GM12878 (cell line): ENCODE measurements at regions not wholly inside any gene's neighbourhood (a gene's known extent, or its start where the extent isn't known, plus 50 kb on each side); places are given as distances from the start of the nearest gene placed in this dataset.

Experiments
- ATAC-seq: fragments of 200-7000 bp; cut with Tn5 transposase; 3 replicates; pipeline ENCODE4 v1.9.1; 2020; ENCODE audit warnings: mild to moderate bottlenecking, moderate library complexity
- BruUV-seq: library from RNA; stranded (reverse); fragments of 400-500 nt; replicated peaks from 2 replicates; lab custom pipeline; 2021; lab: Mats Ljungman, UMichigan
- CTCF ChIA-PET: fragments of 300-600 bp; sonication (Branson Sonifier 250); formaldehyde crosslinking; extraction: SDS; loops from one replicate; lab custom pipeline; 2021; ENCODE audit warnings: inconsistent platforms; lab: Yijun Ruan, JAX
- POLR2A ChIA-PET: fragments of 350-600 bp; formaldehyde crosslinking; extraction: SDS; loops from one replicate; lab custom pipeline; 2021; ENCODE audit warnings: inconsistent platforms; lab: Charles Lee
- RAD21 ChIA-PET: fragments of 300-600 bp; sonication (Branson Sonifier 250); formaldehyde crosslinking; loops from one replicate; lab custom pipeline; 2023; ENCODE audit warnings: antibody characterized with exemption; ENCODE audit not compliant: unreplicated experiment; lab: Charles Lee
- SMC1A ChIA-PET: fragments of 300-600 bp; sonication (Branson Sonifier 250); formaldehyde crosslinking; loops from one replicate; lab custom pipeline; 2023; ENCODE audit not compliant: unreplicated experiment, uncharacterized antibody; lab: Charles Lee
- DNase-seq: peaks from one replicate; pipeline ENCODE4 v3.0.0-alpha.2; 2011; ENCODE audit warnings: low read depth, low spot score
- FAIRE-seq: peaks from 3 replicates; lab custom pipeline; 2011; peaks lifted over from hg19 to GRCh38; lab: Jason Lieb, UNC
- H2AFZ ChIP-seq: 2 replicates; pipeline ENCODE4 v1.6.0; 2011; ENCODE audit warnings: low read depth, low read length, control low read depth; ENCODE audit not compliant: control insufficient read depth
- H3K27ac ChIP-seq: 2 replicates; pipeline ENCODE4 v1.5.1; 2011; ENCODE audit warnings: control low read depth; ENCODE audit not compliant: control insufficient read depth, insufficient read depth
- H3K27me3 ChIP-seq, 2 experiments: replicated peaks in 1 of 2; 2 replicates each; pipeline versions ENCODE4 v1.6.0 to v1.6.1; 2011; ENCODE audit warnings: low read length in 1 of 2; ENCODE audit not compliant: control insufficient read depth in 2 of 2, insufficient read depth in 2 of 2
- H3K36me3 ChIP-seq, 2 experiments: 2 replicates each; pipeline ENCODE4 v1.5.1; 2011; ENCODE audit warnings: low read length in 1 of 2; ENCODE audit not compliant: control insufficient read depth in 2 of 2, insufficient read depth in 2 of 2
- H3K4me1 ChIP-seq: 2 replicates; pipeline ENCODE4 v1.6.1; 2011; ENCODE audit warnings: mild to moderate bottlenecking, low read length, moderate library complexity, mixed read lengths; ENCODE audit not compliant: control insufficient read depth, insufficient read depth
- H3K4me2 ChIP-seq: 2 replicates; pipeline ENCODE4 v1.6.0; 2011; ENCODE audit warnings: control low read depth; ENCODE audit not compliant: control insufficient read depth, insufficient read depth
- H3K4me3 ChIP-seq: fragments of 200-600 bp; sonication (generic); 2 replicates; pipeline ENCODE4 v1.5.1; 2016
- H3K79me2 ChIP-seq: 2 replicates; pipeline ENCODE4 v1.6.0; 2011; ENCODE audit warnings: low read length; ENCODE audit not compliant: control insufficient read depth, insufficient read depth
- H3K9ac ChIP-seq: 2 replicates; pipeline ENCODE4 v1.8.0; 2011; ENCODE audit warnings: low read length, control low read depth, mixed read lengths; ENCODE audit not compliant: control insufficient read depth, insufficient read depth
- H3K9me3 ChIP-seq: replicated peaks from 3 replicates; pipeline ENCODE4 v1.5.1; 2011; ENCODE audit warnings: mild to moderate bottlenecking, low read length; ENCODE audit not compliant: control insufficient read depth, insufficient read depth
- H4K20me1 ChIP-seq: 2 replicates; pipeline ENCODE4 v1.6.0; 2011; ENCODE audit not compliant: control insufficient read depth, insufficient read depth
- CREM ChIP-seq: IDR thresholded peaks from 2 replicates; pipeline ENCODE4 v1.6.1; 2014; ENCODE audit warnings: antibody characterized with exemption, low read depth
- EED ChIP-seq: sonication (generic); IDR thresholded peaks from 2 replicates; pipeline ENCODE4 v1.6.1; 2016; ENCODE audit warnings: antibody characterized with exemption, low read depth
- FOS ChIP-seq: IDR thresholded peaks from 3 replicates; pipeline ENCODE4 v1.6.1; 2011; ENCODE audit warnings: borderline replicate concordance; ENCODE audit not compliant: insufficient read length; ENCODE audit errors: extremely low read depth
- HDAC2 ChIP-seq: fragments of 200-600 bp; sonication (generic); IDR thresholded peaks from 2 replicates; pipeline ENCODE4 v1.6.1; 2017
- JUND ChIP-seq: IDR thresholded peaks from 2 replicates; pipeline ENCODE4 v1.6.1; 2012; ENCODE audit warnings: low read depth, mild to moderate bottlenecking, low read length, improper control_type of control experiment, moderate library complexity
- KDM1A ChIP-seq: fragments of 200-600 bp; sonication (generic); IDR thresholded peaks from 2 replicates; pipeline ENCODE4 v1.6.1; 2016; ENCODE audit warnings: borderline replicate concordance
- MEF2B ChIP-seq: fragments of 450-650 bp; IDR thresholded peaks from 2 replicates; pipeline ENCODE4 v1.6.1; 2018; ENCODE audit warnings: mild to moderate bottlenecking, moderate library complexity; ENCODE audit not compliant: partially characterized antibody, poor library complexity, severe bottlenecking
- STAT3 ChIP-seq: IDR thresholded peaks from 2 replicates; pipeline ENCODE4 v1.6.1; 2011; ENCODE audit warnings: low read depth, low read length, improper control_type of control experiment
- ZNF24 ChIP-seq: fragments of 450-650 bp; IDR thresholded peaks from 2 replicates; pipeline ENCODE4 v1.6.1; 2017; ENCODE audit warnings: antibody characterized with exemption, mild to moderate bottlenecking
- WGBS: methylation state at CpG from one replicate; pipeline ENCODE4 v1.1.6; 2016; ENCODE audit warnings: low lambda C conversion rate; ENCODE audit not compliant: insufficient replicate concordance, insufficient coverage; ENCODE audit errors: missing lambda C conversion rate; 5-methylcytosine and 5-hydroxymethylcytosine counted together
- in situ Hi-C: fragments of 300-500 bp; cut with MboI; formaldehyde crosslinking; loops from 9 replicates; pipeline ENCODE4 v1.14.3; 2018; ENCODE audit warnings: mixed read lengths
- intact Hi-C: fragments of 100-400 bp; cut with micrococcal nuclease; formaldehyde crosslinking; loops from one replicate; pipeline ENCODE4 v1.14.2; 2022; ENCODE audit not compliant: unreplicated experiment
- TF ChIP-seq, protein P1 (sequence below): fragments of 450-650 bp; IDR thresholded peaks from 2 replicates; pipeline ENCODE4 v1.6.1; 2017; ENCODE audit warnings: borderline replicate concordance
- TF ChIP-seq, protein P2 (sequence below): IDR thresholded peaks from 2 replicates; pipeline ENCODE4 v1.6.1; 2012; ENCODE audit warnings: low read depth, low read length, improper control_type of control experiment

DNA sequence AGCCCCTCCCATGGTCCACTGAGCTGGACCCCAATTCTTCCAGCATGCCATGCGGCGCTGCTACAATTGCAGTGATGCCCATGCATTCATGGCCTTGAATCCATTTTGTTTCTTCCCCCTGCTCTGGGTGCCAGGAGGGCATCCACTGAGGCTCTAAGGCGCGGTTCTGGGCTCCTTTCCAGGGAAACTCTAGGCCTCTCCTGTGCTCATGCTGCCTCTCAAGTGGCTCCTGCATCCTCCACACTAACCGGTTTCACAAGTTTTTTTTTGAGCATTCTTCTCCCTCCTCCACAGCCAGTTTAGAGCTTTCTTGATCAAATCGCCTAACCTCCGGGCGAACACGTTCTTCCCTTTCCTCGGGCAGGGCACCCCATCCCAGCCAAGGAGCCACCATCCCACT, 69.1 kb upstream of the FLT1 start:
- BruUV-seq: no TSS peak
- Histone ChIP-seq H3K4me1 (no peaks in the 10 kb centered on the region; the same call in 1 of the 2 replicates), H3K4me3 (no peak overlapping the region)
- CTCF ChIA-PET: no interaction called here
- no peak for TF ChIP-seq KDM1A
- TF ChIP-seq, all 136 proteins: peak for 0
- intact Hi-C loops: no loop called here
- POLR2A ChIA-PET: interaction anchor here (0.5 kb wide), 1 partner anchor 37 kb away, joined by 3 read pairs; no protein-coding TSS in a partner anchor
- Histone ChIP-seq H4K20me1 (no peaks in the 10 kb centered on the region), H3K79me2 (no peaks in the 10 kb centered on the region), H3K9ac (no peak overlapping the region), H3K9me3 (no peaks in the 10 kb centered on the region; the same call in 2 of the 3 replicates), H3K4me2 (no peak overlapping the region), H2AFZ (no peak overlapping the region), H3K36me3 (no peaks in the 10 kb centered on the region), H3K27ac (no peak overlapping the region), H3K27me3 (no peaks in the 10 kb centered on the region)
- no peak for ATAC-seq
- in situ Hi-C loops: no loop called here
- SMC1A ChIA-PET: no interaction called here
- WGBS: 74% methylated on average over 10 of the region's 10 CpGs
- RAD21 ChIA-PET: no interaction called here
- no peak for FAIRE-seq
- DNase-seq: no peak

DNA sequence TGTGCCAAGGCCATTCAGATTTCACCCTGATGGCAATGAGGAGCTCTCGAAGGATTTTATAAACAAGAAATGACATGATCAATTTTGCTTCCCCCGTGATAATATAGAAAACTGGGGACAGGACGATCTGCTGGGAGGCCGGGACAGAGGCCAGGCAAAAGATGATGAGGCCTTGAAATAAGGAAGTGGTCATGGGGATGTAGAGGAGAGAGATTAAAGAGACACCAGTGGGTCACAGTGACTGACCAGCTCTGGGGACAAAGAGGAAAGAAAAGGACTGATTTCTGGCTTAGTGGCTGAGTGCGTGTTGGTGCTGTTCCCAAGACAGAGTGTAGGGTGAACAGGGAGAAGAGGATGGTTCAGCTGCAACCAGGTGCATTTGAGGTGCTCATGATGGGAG, 68.7 kb upstream of the FLT1 start:
- Histone ChIP-seq H3K27ac (no peak overlapping the region), H3K9ac (no peak overlapping the region), H3K4me3 (no peak overlapping the region), H3K27me3 (no peaks in the 10 kb centered on the region), H4K20me1 (no peaks in the 10 kb centered on the region), H3K9me3 (no peaks in the 10 kb centered on the region; the same call in 2 of the 3 replicates)
- no peak for FAIRE-seq
- ChIA-PET POLR2A (interaction anchor here (0.5 kb wide), 1 partner anchor 37 kb away, joined by 3 read pairs; no protein-coding TSS in a partner anchor), RAD21 (no interaction called here), SMC1A (no interaction called here), CTCF (no interaction called here)
- ATAC-seq: no peak
- intact Hi-C loops: no loop called here
- in situ Hi-C loops: no loop called here
- no peak for DNase-seq
- BruUV-seq: no TSS peak
- TF ChIP-seq FOS (no peak), CREM (no peak), HDAC2 (no peak), EED (no peak), MEF2B (no peak), JUND (no peak), ZNF24 (no peak), STAT3 (no peak)
- TF ChIP-seq, protein P1, sequence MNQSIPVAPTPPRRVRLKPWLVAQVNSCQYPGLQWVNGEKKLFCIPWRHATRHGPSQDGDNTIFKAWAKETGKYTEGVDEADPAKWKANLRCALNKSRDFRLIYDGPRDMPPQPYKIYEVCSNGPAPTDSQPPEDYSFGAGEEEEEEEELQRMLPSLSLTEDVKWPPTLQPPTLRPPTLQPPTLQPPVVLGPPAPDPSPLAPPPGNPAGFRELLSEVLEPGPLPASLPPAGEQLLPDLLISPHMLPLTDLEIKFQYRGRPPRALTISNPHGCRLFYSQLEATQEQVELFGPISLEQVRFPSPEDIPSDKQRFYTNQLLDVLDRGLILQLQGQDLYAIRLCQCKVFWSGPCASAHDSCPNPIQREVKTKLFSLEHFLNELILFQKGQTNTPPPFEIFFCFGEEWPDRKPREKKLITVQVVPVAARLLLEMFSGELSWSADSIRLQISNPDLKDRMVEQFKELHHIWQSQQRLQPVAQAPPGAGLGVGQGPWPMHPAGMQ: no peak
- TF ChIP-seq, protein P2, sequence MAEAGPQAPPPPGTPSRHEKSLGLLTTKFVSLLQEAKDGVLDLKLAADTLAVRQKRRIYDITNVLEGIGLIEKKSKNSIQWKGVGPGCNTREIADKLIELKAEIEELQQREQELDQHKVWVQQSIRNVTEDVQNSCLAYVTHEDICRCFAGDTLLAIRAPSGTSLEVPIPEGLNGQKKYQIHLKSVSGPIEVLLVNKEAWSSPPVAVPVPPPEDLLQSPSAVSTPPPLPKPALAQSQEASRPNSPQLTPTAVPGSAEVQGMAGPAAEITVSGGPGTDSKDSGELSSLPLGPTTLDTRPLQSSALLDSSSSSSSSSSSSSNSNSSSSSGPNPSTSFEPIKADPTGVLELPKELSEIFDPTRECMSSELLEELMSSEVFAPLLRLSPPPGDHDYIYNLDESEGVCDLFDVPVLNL: no peak
- TF ChIP-seq, all 136 proteins: peak for 0
- Histone ChIP-seq H2AFZ (no peak overlapping the region), H3K4me1 (no peaks in the 10 kb centered on the region; the same call in 1 of the 2 replicates), H3K4me2 (no peak overlapping the region), H3K79me2 (no peaks in the 10 kb centered on the region), H3K36me3 (no peaks in the 10 kb centered on the region)
- 58% methylated on average over 5 of the region's 5 CpGs for WGBS
